Upper lobe of right lung (tissue), 1 donor: ENCODE measurements at regions not wholly inside any gene's neighbourhood (a gene's known extent, or its start where the extent isn't known, plus 50 kb on each side); places are given as distances from the start of the nearest gene placed in this dataset.

ENCODE experiments used
- ATAC-seq: fragments of 200-7000 bp; cut with Tn5 transposase; one replicate; pipeline ENCODE4 v1.9.1; 2020; ENCODE audit warnings: mild to moderate bottlenecking, moderate library complexity
- DNase-seq: peaks from one replicate; pipeline ENCODE4 v3.0.0-alpha.2; 2020
- H3K27ac ChIP-seq: fragments of 200-600 bp; one replicate; pipeline ENCODE4 v1.8.0; 2022
- H3K27me3 ChIP-seq: fragments of 200-600 bp; one replicate; pipeline ENCODE4 v1.8.0; 2022; ENCODE audit warnings: mild to moderate bottlenecking
- H3K36me3 ChIP-seq: fragments of 200-600 bp; one replicate; pipeline ENCODE4 v1.8.0; 2022
- H3K4me1 ChIP-seq: fragments of 200-600 bp; one replicate; pipeline ENCODE4 v1.8.0; 2022
- H3K4me3 ChIP-seq: fragments of 200-600 bp; one replicate; pipeline ENCODE4 v1.8.0; 2022; ENCODE audit warnings: mild to moderate bottlenecking
- H3K9me3 ChIP-seq: fragments of 200-600 bp; one replicate; pipeline ENCODE4 v1.8.0; 2022
- CTCF ChIP-seq: fragments of 200-600 bp; IDR thresholded peaks from one replicate; pipeline ENCODE4 v1.8.0; 2022; ENCODE audit warnings: antibody characterized with exemption
- intact Hi-C: fragments of 100-400 bp; cut with DNase I; formaldehyde crosslinking; loops from one replicate; pipeline ENCODE4 v1.11.0; 2022
- donor health status: DM: no; HTN: yes; CAD: no; lungs with severe emphysema.

GRCh38 chr5:135186662-135187522 is 152.9 kb upstream of the PITX1 start:
- TF ChIP-seq CTCF: no peak
- Histone ChIP-seq H3K36me3 (no peaks in the 10 kb centered on the region), H3K27me3 (peaks cover 44% of the 10 kb centered on the region), H3K4me3 (no peak overlapping the region), H3K27ac (no peak overlapping the region), H3K9me3 (no peaks in the 10 kb centered on the region), H3K4me1 (no peaks in the 10 kb centered on the region)
- intact Hi-C loops: no loop called here
- no peak for ATAC-seq
- no peak for DNase-seq

- H3K4me3 ChIP-seq: no peak overlapping the region
- intact Hi-C loops: no loop called here
- no peaks in the 10 kb centered on the region for H3K36me3 ChIP-seq
- DNase-seq (no peak), ATAC-seq (peak; percentile 20)
- no peaks in the 10 kb centered on the region for H3K4me1 ChIP-seq
- H3K27ac ChIP-seq: no peak overlapping the region
- H3K27me3 ChIP-seq: peaks cover 33% of the 10 kb centered on the region
- H3K9me3 ChIP-seq: no peaks in the 10 kb centered on the region
- no peak for TF ChIP-seq CTCF
Measured at GRCh38 chr5:135185481-135186065, 151.5 kb upstream of the PITX1 start.

DNA sequence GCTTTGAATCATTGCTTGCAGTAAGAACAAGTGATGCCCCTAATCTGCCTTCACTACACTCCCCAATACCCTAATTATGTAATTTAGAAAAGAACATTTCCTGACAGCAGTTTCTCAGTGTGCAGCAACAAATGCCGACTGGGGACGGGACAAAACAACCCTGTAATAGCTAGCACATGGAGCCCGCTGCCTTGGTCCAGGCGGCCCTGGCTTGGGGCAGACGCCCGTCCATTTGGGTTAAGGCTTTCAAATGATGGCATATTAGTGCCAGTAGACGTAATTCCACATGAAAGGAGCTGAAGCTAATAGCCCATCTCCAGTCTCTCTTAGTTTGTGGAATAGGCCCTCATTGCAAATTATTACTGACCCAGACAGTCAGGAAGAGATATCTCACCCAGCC is 150.6 kb upstream of the PITX1 start:
- intact Hi-C loops: no loop called here
- Histone ChIP-seq H3K27ac (no peak overlapping the region), H3K36me3 (no peaks in the 10 kb centered on the region), H3K4me3 (no peak overlapping the region), H3K27me3 (peaks cover 24% of the 10 kb centered on the region), H3K4me1 (no peaks in the 10 kb centered on the region), H3K9me3 (no peaks in the 10 kb centered on the region)
- DNase-seq: no peak
- TF ChIP-seq CTCF: no peak
- ATAC-seq: no peak

DNA sequence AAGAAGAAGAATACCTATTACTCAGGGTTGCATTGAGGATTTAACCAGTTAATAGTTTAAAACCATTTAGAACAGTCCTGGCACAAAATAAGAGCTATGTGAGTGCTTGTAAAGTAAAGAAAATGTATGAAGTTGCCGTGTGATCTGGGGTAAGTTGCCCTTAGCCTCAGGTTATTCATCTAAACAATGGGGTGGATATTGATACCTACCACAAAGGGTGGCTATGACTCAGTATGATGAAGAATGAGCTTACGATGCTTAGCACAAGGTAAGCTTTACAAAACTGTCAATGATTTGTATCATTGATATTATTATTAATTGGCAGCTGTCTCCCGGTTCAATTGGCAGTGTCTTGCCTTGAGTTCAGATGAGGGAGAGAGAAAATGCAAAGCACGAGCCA is 149.4 kb upstream of the PITX1 start:
- no peaks in the 10 kb centered on the region for H3K4me1 ChIP-seq
- no peaks in the 10 kb centered on the region for H3K36me3 ChIP-seq
- DNase-seq: no peak
- no peaks in the 10 kb centered on the region for H3K9me3 ChIP-seq
- no peak for ATAC-seq
- intact Hi-C loops: no loop called here
- no peak overlapping the region for H3K4me3 ChIP-seq
- no peak for TF ChIP-seq CTCF
- peaks cover 17% of the 10 kb centered on the region for H3K27me3 ChIP-seq
- no peak overlapping the region for H3K27ac ChIP-seq

GRCh38 chr5:135182675-135183074 is 148.6 kb upstream of the PITX1 start:
- H3K9me3 ChIP-seq: no peaks in the 10 kb centered on the region
- no peak for TF ChIP-seq CTCF
- peaks cover 9% of the 10 kb centered on the region for H3K27me3 ChIP-seq
- no peak for ATAC-seq
- no peak overlapping the region for H3K27ac ChIP-seq
- H3K4me1 ChIP-seq: no peaks in the 10 kb centered on the region
- H3K4me3 ChIP-seq: no peak overlapping the region
- no peak for DNase-seq
- intact Hi-C loops: no loop called here
- H3K36me3 ChIP-seq: no peaks in the 10 kb centered on the region
